Glomerular endothelial cell (primary cell): ENCODE measurements at regions not wholly inside any gene's neighbourhood (a gene's known extent, or its start where the extent isn't known, plus 50 kb on each side); places are given as distances from the start of the nearest gene placed in this dataset.
"Not testable (repeated sequence)": the region's sequence is repeated elsewhere in the genome, so short reads cannot be mapped to it uniquely, and the experiment has no call there.

Source experiments
- DNase-seq: peaks from one replicate; pipeline ENCODE4 v3.0.0-alpha.2; 2011; ENCODE audit warnings: low read depth, low spot score; ENCODE audit errors: extremely low read depth

- not testable (repeated sequence) for DNase-seq
Observed at GRCh38 chr6:75031102-75031501, 174.8 kb downstream of the COL12A1 start.

DNA sequence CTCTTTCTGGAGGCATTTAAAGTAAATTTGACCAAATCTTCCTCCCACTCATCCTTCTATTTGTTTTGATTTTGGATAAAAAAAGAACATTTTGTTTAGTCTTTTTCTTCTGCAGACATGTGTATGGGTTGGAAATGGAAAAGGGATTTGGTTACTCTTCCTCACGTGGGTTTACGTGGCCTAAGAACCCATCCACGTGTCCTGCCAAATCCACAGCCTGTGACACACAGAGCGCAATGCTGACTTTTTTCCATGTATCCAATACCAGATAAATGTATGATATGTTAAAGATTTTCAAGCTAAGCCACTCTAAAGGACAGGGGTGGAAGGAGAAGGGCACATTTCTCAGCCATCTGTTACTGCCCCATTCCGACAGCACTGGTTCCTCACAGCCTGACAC, 176.5 kb downstream of the COL12A1 start:
- DNase-seq: no peak

DNA sequence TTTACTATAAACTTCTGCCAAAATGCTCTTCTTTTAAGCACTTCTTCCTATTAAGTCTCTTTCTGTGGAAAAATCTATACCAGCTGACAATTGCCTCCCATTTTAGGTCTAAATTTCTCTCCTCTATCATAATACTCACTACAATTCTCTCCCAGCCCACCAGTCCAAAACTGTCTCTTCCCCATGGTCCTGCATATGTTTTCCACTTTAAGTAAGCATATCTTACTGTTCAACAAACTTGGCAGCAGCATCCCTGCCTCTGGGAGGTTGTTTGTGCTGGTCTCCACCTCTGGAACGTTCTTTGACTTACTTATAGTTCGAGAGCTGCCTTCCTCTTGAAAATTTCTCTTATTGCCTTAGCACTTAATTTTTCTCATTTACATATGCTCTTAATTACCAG, 180.5 kb downstream of the COL12A1 start:
- DNase-seq: no peak

- no peak for DNase-seq
Observed at GRCh38 chr6:75024828-75025227, 181.0 kb downstream of the COL12A1 start.

- DNase-seq: no peak
Observed at GRCh38 chr6:75023634-75024033, 182.2 kb downstream of the COL12A1 start.

DNA sequence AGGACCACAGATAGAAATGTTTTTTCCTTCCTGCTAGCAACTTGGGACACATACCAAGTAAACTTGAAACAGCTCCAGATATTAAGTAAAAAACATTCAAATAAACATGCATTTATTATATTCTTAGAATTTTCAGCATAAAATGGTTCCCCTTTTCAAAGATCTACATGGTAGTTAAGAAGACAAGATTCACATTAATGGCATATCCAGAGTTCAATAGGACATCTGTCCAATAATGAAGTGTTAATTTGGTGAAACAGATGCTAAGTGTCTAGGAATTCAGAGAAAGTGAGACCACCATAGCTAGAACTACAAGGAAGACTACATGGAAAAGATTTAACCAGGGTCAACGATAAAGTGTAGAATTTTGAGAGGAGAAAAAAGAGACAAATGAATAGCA, 184.9 kb downstream of the COL12A1 start:
- no peak for DNase-seq

GRCh38 chr6:75020376-75020775, 185.5 kb downstream of the COL12A1 start:
- no peak for DNase-seq

GRCh38 chr6:75012018-75012417, 193.8 kb downstream of the COL12A1 start:
- no peak for DNase-seq

DNA sequence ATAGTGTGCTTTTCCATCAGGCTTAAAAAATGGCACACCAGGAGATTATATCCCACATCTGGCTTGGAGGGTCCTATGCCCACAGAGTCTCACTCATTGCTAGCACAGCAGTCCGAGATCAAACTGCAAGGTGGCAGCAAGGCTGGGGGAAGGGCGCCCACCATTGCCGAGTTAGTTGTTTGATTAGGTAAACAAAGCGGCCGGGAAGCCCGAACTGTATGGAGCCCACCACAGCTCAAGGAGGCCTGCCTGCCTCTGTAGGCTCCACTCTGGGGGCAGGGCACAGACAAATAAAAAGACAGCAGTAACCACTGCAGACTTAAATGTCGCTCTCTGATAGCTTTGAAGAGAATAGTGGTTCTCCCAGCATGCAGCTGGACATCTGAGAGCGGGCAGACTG, 201.9 kb downstream of the COL12A1 start:
- not testable (repeated sequence) for DNase-seq

DNA sequence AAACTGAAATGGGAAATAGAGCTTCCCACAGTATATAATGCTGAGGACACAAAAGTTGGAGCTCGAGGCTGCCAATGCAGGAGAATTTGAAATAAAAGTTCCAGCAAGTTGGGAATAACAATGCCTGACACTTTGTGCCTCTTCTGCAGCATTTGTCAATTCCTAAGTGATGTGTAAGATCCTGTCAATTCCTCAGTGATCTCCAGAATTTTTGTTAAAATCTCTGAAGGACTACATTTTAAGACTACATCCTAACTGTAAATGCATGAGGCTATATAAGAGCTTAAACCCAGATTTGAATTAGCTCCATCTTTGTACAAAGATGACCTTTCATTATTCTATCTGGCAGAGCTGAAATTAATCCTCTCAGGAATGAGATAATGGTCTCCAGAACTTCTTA, 208.2 kb downstream of the COL12A1 start:
- DNase-seq: no peak

- no peak for DNase-seq
Observed at GRCh38 chr6:74993136-74993535, 212.7 kb downstream of the COL12A1 start.

DNA sequence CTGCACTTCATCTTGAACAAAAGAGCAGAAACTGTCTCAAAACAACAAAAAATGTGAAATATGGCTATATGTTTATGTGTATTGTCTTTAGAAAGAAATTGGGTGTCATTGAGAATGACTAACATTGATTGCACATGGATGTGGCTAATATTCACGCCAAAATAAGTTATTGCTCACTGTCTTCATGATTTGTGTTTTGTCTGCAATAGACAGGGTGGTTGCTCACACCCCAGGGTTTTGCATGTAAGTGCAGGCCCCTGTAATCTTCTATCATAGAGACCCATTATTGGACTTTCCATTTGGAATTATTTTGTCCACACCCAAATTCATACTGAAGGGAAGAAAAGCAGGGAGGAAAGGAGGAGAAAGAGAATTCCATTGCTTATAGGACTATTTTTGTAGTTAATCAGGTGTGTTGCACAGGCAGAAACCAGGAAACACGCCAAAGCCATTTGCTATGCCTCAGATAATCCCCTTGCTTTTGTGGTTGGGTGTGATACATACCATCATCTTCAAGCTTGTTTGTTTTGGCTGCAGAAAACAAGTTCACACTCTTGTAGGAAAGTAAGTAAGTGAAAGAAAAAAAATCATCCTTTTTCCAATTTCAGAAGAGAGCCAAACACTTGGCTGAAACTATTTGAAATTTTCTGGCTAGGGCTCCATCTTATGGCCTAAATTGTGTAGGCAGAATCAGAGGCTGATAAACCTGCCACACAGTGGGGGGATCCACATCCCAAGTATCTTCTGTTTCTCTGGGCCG, 214.1 kb downstream of the COL12A1 start:
- DNase-seq: no peak

DNA sequence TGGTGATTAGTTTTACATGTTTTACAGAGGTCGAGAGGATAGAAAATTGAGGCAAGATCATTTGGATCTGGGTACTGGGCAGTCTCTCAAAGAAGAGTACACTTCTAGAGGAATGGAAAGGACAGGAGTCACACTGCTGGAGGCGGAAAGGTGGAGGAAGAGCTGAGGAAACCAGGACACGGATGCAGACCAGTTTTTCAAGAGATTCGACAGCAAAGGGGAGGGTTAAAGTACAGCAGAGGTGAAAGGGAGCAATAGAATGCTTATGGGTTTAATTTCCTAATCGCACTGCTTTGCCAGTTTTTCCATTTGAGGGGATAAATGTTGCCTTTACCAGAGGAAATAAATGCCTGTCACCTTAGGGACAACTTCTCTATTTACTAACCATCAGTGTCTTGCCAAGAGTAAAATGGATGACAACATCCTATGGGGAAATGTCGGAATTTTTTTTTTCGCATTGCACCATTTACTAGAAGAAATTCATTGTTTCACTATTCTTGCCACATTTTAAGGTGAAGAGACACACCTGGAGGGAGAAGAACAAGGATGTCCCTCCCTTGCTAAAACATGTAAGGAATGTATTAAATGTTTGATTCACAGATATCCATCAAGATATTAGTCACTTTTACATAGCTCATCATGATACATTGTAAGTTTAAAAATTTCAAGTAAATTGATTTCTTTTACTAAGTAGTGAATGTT, 226.6 kb downstream of the COL12A1 start:
- no peak for DNase-seq

- no peak for DNase-seq
Observed at GRCh38 chr6:74976701-74977100, 229.2 kb downstream of the COL12A1 start.

DNA sequence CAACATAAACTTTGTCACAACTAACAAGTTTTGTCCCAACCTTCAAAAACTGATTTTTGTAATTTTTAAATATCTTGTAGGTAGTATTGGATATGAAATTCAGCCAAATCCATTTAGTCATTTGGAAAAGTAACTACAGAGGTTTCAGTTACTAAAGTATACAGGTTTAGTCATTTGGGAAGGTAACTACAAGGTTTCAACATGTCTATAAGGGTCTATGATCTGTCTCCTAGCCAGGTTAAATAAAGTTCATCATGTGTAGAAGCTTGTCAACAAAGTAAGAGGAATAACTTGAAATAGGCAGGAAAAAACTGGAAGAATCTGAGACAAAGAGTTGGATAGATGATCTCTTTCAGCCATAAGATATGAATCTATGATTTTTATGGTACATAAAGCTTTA, 229.8 kb downstream of the COL12A1 start:
- DNase-seq: no peak

- DNase-seq: no peak
Observed at GRCh38 chr6:74973591-74973990, 232.3 kb downstream of the COL12A1 start.

- DNase-seq: no peak
Observed at GRCh38 chr6:74971633-74972032, 234.2 kb downstream of the COL12A1 start.

DNA sequence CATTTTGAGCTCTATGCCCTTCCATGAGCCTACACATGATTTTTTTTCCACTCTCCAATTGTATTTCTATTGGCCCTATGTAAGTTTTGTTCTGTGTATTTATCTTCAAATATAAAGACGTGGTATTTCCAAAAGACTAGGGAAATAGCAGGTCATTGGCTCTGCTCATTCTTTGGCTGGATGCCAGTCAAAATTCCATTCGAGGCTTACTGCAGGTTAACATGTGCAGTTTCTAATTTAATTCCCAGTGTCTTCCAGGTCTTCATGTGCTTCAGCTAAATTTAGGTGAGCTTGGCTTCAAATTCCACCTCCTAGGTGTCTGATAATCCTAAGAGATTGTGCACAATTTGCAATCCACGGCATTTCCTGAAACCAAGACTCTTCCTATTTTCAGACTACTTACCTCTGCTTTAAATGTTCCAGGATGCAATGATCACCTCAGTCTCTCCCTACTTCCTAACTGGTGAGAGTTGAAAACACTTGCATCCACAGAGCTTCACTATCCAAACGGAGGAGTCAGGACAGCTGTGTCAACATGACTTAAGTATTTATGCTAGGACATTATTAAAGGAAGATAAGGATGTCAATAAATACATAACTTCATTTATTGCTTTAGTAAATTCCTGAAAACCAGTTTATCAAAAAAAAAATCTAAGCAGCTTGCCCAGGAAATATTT, 236.1 kb downstream of the COL12A1 start:
- no peak for DNase-seq

- no peak for DNase-seq
Observed at GRCh38 chr6:74967821-74968220, 238.0 kb downstream of the COL12A1 start.

DNA sequence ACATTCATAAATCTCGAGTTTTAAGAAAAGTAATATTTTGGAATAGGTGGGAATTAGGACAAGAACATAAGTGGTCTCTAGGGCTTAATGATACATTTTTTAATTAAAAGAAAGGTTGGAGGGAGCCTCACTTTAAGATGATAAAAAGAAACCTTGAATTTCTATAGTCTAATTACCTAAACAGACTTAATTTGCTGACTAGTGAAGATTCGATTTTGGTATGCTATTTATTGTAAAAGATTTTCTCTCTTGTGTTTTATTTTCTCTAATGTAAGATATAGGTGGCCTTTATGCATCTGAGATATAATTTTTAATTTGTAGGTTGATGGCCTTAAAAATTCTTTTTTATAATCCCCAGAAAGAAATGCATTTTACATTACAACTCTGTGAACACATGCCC, 239.1 kb downstream of the COL12A1 start:
- no peak for DNase-seq

GRCh38 chr6:74964871-74965441, 240.9 kb downstream of the COL12A1 start:
- no peak for DNase-seq
